ENCODE measurements at regions not wholly inside any gene's neighbourhood (a gene's known extent, or its start where the extent isn't known, plus 50 kb on each side); places are given as distances from the start of the nearest gene placed in this dataset.

DNA sequence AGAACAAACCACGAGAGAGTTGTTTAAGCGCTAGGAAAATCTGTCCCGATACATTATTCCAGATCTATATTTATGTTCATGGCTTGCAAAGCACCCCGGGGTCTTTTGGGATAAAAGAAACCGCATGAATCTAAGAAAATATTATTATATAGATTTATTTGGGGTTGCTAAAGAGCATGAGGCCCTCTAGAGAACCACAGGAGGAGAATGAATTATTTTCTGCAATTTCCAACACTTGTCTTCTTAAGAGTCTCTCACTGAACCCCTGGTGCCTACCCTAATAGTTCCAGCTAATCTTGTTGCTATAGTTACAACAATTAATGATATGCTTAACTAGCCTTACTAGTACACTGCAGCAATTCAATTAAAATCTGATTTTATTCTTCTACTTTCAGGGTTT lies 79.6 kb downstream of the ARRDC4 start:
- TF ChIP-seq CTCF (IDR thresholded peaks at IDR 0.05) (no peak), EZH2 (IDR thresholded peaks at IDR 0.05; ENCODE audit: borderline replicate concordance, insufficient read depth, low read depth, low read length, poor library complexity, severe bottlenecking) (no peak)
